HT1080 (cell line): ENCODE measurements at regions not wholly inside any gene's neighbourhood (a gene's known extent, or its start where the extent isn't known, plus 50 kb on each side); places are given as distances from the start of the nearest gene placed in this dataset.
A peak's percentile ranks its signal among the peaks of the same experiment; 100 is the strongest.
"Not testable (repeated sequence)": the region's sequence is repeated elsewhere in the genome, so short reads cannot be mapped to it uniquely, and the experiment has no call there.

ENCODE experiments used
- DNase-seq: peaks from one replicate; pipeline ENCODE4 v3.0.0-alpha.2; 2015; ENCODE audit warnings: low read depth

GRCh38 chr11:96447208-96448110, 57.6 kb downstream of the JRKL start:
- DNase-seq = no peak

- no peak for DNase-seq
Observed at GRCh38 chr11:96448225-96448624, 58.4 kb downstream of the JRKL start.

DNA sequence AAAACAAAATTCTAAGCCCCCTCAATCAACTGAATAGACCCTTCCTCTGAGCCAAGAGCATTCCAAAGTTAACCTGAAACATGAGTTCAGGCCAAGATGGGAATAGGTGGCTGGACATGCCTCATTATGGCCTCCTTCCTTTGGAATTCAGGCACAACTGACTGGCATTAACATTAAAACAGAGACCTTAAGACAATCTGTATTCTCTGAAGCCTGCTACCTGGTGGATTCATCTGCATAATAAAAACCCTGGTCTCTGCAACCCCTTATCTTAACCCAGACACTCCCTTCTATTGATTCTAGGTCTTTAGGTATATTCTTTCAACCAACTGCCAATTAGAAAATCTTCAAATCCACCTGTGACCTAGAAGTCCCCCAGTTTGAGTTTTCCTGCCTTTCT, 66.3 kb downstream of the JRKL start:
- DNase-seq = no peak

DNA sequence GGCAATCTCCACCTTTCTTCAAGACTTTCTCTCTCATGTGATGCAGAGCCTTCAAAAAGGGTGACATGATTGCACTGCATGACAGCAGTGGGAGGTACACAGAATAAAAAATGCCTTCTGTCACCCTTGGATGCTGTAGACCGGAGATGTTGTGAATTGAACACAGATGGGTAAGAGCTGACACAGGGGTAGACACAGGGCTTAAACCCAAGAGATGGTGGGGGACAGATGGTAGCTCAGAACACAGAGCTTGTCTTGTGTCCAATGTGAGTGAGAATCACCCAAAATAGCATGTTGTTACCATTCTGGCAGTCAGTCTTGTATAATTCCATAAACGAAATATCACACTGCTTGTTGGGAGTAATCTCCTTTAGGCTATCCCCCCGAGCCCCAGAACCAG, 69.9 kb downstream of the JRKL start:
- DNase-seq = no peak

DNA sequence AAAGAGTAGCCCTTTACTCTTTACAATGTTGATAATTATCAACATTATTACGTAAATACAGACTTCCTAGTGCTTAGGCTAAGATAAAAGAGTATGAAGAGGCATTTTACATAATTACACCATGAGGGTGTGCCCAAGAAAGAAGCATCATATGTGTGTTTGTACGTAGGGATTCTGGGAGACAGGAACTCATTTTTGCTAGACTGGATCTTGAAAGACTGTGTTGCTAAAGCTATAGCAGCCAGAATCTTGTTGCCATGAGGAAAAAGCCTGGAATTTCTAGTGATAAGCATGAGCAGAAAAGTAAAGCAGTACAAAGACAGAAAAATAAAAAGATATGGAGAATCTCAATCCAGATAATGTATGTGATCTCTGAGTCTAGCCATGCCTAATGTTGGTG, 72.1 kb downstream of the JRKL start:
- no peak for DNase-seq

DNA sequence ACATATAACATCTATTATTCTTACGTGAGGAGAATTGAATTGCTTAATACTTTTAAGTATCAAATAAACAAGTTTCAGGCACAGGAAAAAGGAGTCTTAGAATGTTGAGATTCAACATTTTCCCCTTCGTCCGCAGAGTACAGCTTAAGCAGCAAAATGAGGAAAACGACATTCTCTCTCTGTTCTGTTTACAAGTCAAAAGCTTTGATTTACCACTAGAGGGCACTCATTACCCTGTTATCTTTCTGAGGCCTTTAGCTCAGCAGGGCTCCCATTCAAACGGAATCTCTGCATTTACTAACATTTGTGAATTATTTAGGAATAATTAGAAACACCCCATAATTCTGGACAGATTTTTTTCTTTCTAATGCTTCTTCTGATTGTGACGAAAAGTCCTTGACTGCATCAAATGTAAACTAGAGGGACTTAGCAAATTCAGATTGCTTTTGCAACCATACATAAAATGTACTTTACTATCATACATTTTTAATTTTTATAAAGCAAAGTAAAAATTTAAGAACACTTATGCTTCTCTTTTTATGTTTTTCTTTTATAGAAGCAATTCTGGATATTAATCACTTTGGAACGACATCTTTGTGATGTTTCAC, 75.0 kb downstream of the JRKL start:
- peak; percentile 62 for DNase-seq

DNA sequence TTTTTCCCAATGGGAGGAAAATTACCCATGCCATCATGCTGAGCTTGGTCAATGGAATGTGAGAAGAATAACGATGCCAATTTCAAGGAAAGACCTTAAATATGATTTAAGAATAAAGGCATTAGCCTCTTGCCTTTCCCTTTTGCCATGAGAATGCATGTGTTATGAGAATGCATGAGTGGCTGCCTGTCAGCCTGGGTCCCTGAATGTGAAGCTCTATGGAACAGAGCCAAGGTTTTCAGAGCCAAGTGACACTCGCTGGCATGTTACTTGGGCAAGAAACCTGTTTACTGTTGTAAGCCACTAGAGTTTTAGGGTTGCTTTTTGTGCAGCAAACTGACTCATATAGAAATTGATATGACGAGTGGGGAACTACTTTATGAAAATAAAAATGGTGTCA, 75.7 kb downstream of the JRKL start:
- DNase-seq = no peak

DNA sequence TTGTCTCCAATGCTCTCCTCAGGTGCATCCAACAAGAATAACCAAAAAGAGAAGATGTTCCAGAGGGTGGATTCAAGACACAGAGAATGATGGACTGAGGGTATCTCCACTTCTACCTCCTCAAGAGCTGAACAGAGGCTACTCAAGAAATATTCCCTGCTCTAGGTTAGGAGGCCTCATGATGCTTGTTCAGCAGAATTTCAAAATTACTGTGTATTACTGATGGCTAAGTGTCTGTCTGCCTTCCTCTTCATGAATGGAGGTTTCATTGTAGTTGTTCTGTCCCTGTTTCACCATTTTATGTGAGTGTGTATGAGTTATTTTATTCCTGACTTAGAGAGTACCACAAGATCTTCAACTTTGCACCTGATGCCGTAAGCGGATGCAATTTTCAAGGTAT, 76.8 kb downstream of the JRKL start:
- DNase-seq = no peak

- no peak for DNase-seq
Observed at GRCh38 chr11:96469776-96470175, 80.0 kb downstream of the JRKL start.

GRCh38 chr11:96470521-96470920, 80.7 kb downstream of the JRKL start:
- peak; percentile 59 for DNase-seq

- peak; percentile 25 for DNase-seq
Observed at GRCh38 chr11:96472085-96472484, 82.3 kb downstream of the JRKL start.

GRCh38 chr11:96474263-96474662, 84.5 kb downstream of the JRKL start:
- no peak for DNase-seq

DNA sequence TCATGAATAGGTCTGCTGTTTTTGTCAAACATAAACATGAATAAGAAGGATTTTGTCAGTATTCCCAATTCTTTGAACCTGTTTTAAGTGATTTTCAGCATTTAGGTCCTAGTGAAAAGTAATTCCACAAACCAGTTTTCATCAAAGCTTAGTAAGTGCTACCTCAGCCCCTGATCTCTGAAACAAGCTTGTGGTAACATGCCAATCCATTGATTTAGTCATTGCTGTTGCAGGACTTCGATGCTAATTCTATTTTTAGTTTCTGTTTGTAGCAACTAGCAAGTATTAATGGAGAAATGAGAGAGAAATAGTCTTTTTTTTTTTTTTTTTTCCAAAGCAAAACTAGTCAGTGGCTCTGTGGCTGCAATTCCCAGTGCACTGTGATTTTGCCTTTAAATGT, 91.4 kb downstream of the JRKL start:
- DNase-seq = no peak

DNA sequence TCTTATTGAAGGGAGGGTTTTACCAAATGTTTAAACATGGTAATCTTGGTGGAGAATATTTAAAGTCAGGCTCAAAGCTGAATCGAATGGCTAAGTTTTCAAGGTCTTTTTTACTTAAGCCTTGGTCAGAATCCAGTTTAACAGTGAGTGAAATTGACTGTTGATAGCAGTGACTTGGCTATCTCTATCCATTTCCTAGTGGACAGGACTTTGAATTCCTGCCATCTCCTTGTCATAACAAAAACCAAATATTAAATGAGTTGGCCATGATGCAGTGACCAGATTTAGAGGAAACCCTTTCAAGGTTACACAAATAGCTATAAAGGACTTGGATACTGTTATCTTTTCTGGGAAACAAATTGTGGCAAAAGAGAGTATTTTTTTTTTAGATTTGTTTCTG, 92.0 kb downstream of the JRKL start:
- DNase-seq = no peak

GRCh38 chr11:96482193-96482592, 92.4 kb downstream of the JRKL start:
- no peak for DNase-seq

GRCh38 chr11:96483374-96483955, 93.7 kb downstream of the JRKL start:
- DNase-seq = no peak

DNA sequence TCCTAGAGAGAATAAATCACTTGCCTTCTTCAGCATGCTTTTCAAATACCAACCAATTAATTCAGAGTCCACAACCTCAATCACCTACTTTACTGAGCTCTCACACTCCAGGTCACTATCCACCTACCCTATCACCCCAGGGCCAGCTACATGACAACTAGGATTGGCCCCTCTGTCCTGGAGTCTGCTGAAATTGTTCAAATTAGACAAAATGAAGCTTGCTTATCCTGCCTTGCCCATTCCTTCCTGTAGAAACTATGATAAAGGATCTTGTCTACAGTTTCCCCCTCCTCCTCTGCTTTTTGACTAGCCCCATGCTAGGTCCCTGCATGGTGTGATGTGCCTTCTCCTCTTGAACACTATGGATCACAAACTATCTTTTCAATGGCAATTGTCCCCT, 94.5 kb downstream of the JRKL start:
- DNase-seq = no peak

GRCh38 chr11:96486890-96487611, 97.2 kb downstream of the JRKL start:
- DNase-seq = peak; percentile 65

DNA sequence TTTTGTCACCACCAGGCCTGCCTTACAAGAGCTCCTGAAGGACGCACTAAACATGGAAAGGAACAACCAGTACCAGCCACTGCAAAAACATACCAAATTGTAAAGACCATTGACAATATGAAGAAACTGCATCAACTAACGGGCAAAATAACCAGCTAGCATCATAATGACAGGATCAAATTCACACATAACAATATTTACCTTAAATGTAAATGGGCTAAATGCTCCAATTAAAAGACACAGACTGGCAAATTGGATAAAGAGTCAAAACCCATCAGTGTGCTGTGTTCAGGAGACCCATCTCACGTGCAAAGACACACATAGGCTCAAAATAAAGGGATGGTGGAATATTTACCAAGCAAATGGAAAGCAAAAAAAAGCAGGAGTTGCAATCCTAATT, 99.1 kb downstream of the JRKL start:
- not testable (repeated sequence) for DNase-seq

DNA sequence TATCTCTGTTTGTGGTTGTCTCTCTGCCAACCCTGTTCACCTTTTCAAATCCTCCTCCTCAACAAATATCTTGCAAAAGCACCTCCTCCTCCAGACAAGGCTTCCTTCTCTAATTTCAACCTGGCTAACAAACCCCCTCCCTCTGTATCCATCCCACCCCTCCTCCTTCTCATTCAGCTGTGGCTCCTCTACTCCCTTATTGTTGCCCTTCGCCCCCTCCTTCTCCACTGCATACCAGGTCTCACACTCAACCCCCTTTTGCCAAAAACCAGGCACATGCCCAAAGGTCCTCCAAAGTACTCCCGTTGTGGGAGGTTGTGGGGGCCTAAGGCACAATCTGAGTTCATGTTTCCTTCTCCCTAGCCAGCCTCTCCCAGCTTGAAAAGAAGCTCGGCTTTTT, 110.6 kb downstream of the JRKL start:
- no peak for DNase-seq

GRCh38 chr11:96506041-96506440, 116.2 kb downstream of the JRKL start:
- no peak for DNase-seq

DNA sequence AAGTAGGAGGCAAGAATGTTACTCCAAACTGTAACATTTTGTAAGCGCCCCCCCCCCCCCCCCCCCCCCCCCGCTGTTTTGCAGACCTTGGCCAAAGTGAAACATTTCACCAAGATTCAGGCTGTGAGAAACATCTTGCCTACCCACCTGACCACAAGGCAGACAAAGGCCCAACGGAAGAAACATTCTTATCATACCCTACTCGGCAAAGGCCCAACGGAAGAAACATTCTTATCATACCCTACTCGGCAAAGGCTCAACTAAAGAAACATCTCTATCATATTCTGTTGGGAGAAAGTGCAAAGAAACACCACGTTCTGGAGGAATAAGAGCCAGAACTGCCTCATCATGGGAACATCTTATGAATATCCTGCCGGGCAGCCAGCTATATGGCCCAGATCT, 117.1 kb downstream of the JRKL start:
- DNase-seq = no peak
